HL-60 (cell line): ENCODE measurements at regions not wholly inside any gene's neighbourhood (a gene's known extent, or its start where the extent isn't known, plus 50 kb on each side); places are given as distances from the start of the nearest gene placed in this dataset.

Source experiments
- GABPA ChIP-seq: IDR thresholded peaks from 2 replicates; pipeline ENCODE4 v1.6.1; 2012; ENCODE audit warnings: low read depth
- POLR2AphosphoS5 ChIP-seq: IDR thresholded peaks from 2 replicates; pipeline ENCODE4 v1.6.1; 2012; ENCODE audit warnings: low read depth
- TF ChIP-seq, protein P1 (sequence below): IDR thresholded peaks from one replicate; pipeline ENCODE4 v1.5.1; 2011; ENCODE audit warnings: low read length, control low read depth, inconsistent platforms; ENCODE audit not compliant: insufficient read depth

DNA sequence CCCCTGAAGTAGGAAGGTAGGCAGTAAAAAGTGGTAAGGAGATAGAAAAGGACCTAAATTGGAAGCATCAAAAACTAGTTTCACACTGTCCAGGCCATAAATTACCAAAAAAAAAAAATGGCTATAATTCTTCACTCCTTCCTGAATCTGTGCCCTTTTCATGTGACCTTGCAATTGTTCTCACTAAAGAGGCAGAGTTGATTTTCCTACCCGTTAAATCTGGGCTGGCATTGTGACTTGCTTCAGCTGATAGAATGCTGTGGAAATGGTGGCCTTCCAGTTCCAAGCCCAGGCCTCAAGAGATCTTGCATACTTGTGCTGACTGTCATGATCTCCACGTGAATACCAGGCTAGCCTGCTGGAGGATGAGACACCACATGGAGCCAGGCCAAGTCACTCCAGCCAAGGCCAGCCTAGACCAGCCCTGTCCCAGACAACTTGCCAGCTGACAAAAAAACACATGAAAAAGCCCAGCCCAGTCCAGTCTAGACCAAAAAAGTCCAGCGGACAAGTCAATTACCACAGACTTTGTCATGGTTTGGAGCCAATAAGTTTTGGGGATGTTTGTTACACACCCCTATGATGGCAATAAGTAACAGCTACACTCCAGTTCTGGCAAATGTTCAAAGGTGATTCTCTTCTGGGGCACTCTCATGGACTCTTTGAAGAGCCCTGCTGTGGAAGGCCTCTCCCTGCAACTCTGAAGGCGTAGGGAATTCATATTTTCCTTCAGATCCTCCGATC is 51.4 kb upstream of the NUP50 start:
- TF ChIP-seq, protein P1, sequence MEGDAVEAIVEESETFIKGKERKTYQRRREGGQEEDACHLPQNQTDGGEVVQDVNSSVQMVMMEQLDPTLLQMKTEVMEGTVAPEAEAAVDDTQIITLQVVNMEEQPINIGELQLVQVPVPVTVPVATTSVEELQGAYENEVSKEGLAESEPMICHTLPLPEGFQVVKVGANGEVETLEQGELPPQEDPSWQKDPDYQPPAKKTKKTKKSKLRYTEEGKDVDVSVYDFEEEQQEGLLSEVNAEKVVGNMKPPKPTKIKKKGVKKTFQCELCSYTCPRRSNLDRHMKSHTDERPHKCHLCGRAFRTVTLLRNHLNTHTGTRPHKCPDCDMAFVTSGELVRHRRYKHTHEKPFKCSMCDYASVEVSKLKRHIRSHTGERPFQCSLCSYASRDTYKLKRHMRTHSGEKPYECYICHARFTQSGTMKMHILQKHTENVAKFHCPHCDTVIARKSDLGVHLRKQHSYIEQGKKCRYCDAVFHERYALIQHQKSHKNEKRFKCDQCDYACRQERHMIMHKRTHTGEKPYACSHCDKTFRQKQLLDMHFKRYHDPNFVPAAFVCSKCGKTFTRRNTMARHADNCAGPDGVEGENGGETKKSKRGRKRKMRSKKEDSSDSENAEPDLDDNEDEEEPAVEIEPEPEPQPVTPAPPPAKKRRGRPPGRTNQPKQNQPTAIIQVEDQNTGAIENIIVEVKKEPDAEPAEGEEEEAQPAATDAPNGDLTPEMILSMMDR: no peak
- TF ChIP-seq GABPA (no peak), POLR2AphosphoS5 (no peak)
